AG09309 (cell line): ENCODE measurements at regions not wholly inside any gene's neighbourhood (a gene's known extent, or its start where the extent isn't known, plus 50 kb on each side); places are given as distances from the start of the nearest gene placed in this dataset.

ENCODE experiments used
- DNase-seq: peaks from one replicate; pipeline ENCODE4 v3.0.0-alpha.2; 2010; ENCODE audit warnings: low read depth
- H3K4me3 ChIP-seq: 2 replicates; pipeline ENCODE4 v1.5.1; 2011; ENCODE audit warnings: mild to moderate bottlenecking, low read depth, low read length, moderate library complexity; ENCODE audit not compliant: control insufficient read depth
- TF ChIP-seq, protein P1 (sequence below): IDR thresholded peaks from 2 replicates; pipeline ENCODE4 v1.5.1; 2011; ENCODE audit warnings: mild to moderate bottlenecking, low read depth, low read length, inconsistent platforms; ENCODE audit not compliant: insufficient read depth, control insufficient read depth; ENCODE audit errors: missing control alignments

DNA sequence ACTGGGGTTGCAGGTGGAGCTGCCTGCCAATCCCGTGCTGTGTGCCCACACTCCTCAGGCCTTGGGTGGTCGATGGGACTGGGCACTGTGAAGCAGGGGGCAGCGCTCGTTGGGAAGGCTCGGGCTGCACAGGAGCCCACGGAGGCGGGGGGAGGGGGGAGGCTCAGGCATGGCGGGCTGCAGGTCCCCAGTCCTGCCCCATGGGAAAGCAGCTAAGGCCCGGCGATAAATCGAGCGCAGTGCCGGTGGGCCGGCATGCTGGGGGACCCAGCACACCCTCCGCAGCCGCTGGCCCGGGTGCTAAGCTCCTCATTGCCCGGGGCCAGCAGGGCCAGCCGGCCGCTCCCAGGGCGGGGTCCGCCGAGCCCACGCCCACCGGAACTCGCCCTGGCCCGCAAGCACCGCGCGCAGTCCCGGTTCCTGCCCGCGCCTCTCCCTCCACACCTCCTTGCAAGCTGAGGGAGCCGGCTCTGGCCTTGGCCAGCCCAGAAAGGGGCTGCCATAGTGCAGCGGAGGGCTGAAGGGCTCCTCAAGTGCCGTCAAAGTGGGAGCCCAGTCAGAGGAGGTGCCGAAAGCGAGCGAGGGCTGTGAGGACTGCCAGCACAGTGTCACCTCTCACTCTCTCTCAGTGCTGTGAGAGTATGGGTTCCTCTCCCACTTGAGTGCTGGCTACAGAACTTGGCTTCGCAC lies 1210.6 kb upstream of the NXPH2 start:
- no peak overlapping the region for H3K4me3 ChIP-seq
- no peak for DNase-seq
- TF ChIP-seq, protein P1, sequence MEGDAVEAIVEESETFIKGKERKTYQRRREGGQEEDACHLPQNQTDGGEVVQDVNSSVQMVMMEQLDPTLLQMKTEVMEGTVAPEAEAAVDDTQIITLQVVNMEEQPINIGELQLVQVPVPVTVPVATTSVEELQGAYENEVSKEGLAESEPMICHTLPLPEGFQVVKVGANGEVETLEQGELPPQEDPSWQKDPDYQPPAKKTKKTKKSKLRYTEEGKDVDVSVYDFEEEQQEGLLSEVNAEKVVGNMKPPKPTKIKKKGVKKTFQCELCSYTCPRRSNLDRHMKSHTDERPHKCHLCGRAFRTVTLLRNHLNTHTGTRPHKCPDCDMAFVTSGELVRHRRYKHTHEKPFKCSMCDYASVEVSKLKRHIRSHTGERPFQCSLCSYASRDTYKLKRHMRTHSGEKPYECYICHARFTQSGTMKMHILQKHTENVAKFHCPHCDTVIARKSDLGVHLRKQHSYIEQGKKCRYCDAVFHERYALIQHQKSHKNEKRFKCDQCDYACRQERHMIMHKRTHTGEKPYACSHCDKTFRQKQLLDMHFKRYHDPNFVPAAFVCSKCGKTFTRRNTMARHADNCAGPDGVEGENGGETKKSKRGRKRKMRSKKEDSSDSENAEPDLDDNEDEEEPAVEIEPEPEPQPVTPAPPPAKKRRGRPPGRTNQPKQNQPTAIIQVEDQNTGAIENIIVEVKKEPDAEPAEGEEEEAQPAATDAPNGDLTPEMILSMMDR = no peak

DNA sequence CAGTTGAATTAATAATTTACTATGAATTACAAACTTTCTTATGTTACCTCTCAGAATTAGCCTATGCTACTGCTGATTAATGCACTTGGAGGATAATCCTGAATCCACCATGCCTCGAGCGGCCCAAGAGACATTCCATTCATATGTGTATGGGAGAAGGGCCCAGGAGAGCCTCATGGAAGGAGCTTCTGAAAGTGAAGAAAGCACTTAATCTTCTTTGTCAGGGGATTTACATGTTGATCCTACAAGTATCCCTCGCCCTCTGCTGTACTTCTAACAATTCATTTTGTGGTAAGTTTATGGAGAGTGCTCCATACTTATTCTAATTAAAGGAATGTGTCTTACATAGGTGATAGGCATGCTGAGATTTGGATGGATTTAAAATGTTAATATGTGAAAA lies 1189.1 kb upstream of the NXPH2 start:
- DNase-seq = no peak
- TF ChIP-seq, protein P1 = no peak
- no peak overlapping the region for H3K4me3 ChIP-seq

DNA sequence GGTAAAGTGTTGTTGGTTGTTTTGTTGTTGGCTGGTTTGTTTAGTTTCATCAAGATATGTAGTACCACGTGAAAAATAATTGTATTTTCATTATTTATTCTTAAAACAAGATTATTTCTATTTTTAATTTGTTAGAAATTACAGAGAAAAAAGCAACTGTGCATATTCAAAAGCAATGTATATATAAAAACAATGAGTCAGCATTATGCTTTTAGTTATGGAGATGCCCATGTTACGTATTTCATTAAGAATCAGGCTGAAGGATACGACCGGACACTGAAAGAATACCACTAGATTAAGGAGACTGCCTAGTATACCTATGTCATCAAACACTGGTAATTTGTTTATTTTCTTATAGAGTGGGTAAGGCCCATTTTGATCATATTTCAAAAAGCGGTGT lies 1188.4 kb upstream of the NXPH2 start:
- no peak for DNase-seq
- H3K4me3 ChIP-seq = no peak overlapping the region
- TF ChIP-seq, protein P1 = no peak

DNA sequence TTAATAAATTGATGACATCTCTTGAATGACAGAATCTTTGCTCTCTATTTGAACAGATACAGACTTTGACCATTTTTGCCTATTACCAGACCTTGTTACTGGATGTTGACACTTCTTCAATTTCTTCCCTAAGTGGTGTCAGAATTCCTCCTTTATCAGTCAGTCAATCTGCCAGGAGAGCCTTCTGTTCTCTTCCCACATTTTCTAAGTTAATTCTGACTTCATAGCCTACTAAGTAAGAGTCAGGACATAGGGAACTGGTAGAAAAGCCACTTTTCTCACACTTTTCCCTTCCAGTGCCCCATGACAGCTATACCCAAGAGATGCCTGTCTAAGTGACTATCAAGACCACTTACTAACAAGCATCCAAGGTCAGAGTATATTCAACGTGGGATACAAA lies 1187.5 kb upstream of the NXPH2 start:
- TF ChIP-seq, protein P1 = no peak
- DNase-seq = no peak
- no peak overlapping the region for H3K4me3 ChIP-seq

DNA sequence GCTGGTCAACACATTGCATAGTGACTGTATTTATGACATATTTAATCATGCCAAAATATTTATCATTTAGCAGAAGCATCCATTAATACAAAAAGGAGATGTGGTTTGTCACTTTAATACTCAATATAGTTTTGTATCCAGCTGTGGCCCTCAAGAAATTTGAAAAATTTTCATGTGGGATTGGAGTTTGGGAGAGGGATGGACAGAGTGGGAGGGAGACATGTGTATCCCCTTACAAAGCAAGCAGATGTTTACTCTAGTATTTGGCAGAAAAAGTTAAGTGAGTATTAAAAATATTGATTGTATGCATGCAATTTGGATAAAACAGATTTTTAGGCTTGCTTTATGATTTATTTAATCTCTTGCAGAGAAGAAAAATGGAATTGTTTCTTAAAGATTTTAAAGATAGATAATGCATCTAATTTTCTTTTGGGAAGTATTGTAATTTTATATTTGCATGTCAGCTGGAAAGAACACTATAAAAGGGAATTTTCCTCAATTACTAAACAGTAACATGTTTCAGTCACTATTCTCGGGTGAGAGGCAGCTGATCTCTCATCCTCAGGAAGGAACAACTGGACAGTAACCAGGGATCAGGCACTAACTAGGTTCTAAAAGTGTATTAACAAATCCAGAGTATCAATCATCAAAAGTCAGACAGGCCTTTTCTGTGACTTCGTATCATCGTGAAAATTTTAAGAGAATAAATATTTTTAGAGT lies 1184.7 kb upstream of the NXPH2 start:
- TF ChIP-seq, protein P1 = no peak
- H3K4me3 ChIP-seq = no peak overlapping the region
- no peak for DNase-seq

DNA sequence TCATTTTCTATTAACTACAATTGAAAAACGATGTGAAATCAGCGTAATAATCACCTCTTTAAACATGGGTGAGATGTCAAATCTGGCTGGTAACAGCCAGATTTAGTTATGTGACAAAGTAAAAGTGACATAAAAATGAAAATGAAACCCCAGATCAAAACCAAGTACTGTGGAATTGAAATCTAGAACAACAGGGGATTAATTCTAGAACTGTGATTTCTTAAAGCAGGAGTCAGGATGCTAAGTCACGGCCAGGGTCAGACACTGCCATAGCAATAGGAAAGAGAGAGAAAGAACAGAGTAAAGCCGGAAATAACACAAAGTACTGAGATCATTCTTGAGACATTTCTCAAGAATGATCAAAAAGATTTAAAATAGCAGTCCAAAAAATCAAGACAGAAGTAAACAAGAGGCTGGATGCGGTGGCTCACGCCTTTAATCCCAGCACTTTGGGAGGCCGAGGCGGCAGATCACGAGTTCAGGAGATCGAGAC lies 1183.7 kb upstream of the NXPH2 start:
- no peak for DNase-seq
- no peak overlapping the region for H3K4me3 ChIP-seq
- TF ChIP-seq, protein P1 = no peak
